ENCODE measurements at regions not wholly inside any gene's neighbourhood (a gene's known extent, or its start where the extent isn't known, plus 50 kb on each side); places are given as distances from the start of the nearest gene placed in this dataset.

DNA sequence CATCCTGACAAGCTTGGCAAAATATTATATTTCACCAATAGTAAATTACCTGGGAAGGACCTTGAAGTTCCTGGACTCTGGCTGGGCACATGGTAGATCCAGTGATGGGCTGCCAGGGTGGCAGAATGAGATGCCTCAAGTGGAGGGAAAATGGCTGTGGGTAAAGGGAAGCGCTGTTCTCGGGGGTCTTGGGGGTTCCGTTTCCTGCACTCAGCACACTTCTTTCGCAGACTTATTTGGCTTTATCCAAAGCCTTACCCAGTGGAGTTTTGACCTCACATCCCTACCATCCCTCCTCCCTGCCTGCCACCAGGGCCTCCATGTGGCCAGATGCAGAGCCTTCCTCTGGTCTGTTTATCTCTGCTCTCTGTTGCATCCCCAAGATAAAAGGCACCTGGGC, 654.9 kb upstream of the HS6ST1 start:
- TF ChIP-seq, protein P1, sequence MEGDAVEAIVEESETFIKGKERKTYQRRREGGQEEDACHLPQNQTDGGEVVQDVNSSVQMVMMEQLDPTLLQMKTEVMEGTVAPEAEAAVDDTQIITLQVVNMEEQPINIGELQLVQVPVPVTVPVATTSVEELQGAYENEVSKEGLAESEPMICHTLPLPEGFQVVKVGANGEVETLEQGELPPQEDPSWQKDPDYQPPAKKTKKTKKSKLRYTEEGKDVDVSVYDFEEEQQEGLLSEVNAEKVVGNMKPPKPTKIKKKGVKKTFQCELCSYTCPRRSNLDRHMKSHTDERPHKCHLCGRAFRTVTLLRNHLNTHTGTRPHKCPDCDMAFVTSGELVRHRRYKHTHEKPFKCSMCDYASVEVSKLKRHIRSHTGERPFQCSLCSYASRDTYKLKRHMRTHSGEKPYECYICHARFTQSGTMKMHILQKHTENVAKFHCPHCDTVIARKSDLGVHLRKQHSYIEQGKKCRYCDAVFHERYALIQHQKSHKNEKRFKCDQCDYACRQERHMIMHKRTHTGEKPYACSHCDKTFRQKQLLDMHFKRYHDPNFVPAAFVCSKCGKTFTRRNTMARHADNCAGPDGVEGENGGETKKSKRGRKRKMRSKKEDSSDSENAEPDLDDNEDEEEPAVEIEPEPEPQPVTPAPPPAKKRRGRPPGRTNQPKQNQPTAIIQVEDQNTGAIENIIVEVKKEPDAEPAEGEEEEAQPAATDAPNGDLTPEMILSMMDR (IDR thresholded peaks at IDR 0.05; ENCODE audit: low read depth, low read length) = no peak
- H3K4me3 ChIP-seq (ENCODE audit: low read depth, low read length) = no peak overlapping the region
- in situ Hi-C loops (cut with HindIII; ENCODE audit: low sequenced_read_pairs) = no loop called here
- DNase-seq (ENCODE audit: low read depth, low spot score) = no peak

DNA sequence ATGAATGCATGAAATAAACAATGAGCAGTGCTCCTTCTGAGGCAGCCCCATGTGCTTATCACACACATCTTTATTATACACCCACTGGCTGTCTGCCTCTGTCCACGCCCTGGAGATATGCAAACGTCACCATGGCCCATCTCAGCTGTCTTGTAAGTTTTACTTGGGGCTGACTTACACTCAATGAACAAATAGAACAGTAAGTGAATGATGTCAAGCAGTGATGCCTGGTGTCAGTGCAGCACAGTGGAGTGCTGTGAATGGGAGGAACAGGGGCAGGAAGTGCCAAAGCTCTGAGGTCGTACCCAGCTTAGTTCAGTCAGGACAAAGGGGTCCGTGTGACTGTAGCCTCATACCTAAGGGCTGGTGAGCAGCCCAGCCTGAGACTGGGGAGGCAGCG, 659.5 kb upstream of the HS6ST1 start:
- H3K4me3 ChIP-seq (ENCODE audit: low read depth, low read length) = no peak overlapping the region
- DNase-seq (ENCODE audit: low read depth, low spot score) = no peak
- in situ Hi-C loops (cut with HindIII; ENCODE audit: low sequenced_read_pairs) = no loop called here
- TF ChIP-seq, protein P1 (IDR thresholded peaks at IDR 0.05; ENCODE audit: low read depth, low read length) = no peak

DNA sequence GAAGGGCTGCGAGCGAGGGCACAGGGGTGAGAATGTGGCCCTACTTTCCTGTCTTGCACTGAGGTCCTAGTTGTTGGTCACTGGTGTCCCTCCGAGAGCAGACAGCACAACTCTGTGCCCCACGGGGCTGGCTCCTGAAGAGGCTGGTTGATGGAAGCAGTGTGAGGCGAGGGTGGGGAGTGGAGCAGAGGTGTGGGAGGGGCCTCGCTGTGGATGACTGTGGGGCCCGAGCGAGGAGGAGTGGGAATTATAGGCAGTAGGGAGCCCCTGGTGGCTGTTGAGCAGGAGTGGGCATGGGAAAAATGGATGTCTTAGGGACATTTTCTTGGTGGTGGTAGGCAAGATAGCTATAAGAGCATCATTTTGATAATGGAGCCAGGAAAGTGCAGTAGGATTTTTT, 660.5 kb upstream of the HS6ST1 start:
- in situ Hi-C loops (cut with HindIII; ENCODE audit: low sequenced_read_pairs) = no loop called here
- no peak overlapping the region for H3K4me3 ChIP-seq (ENCODE audit: low read depth, low read length)
- TF ChIP-seq, protein P1 (IDR thresholded peaks at IDR 0.05; ENCODE audit: low read depth, low read length) = no peak
- no peak for DNase-seq (ENCODE audit: low read depth, low spot score)

DNA sequence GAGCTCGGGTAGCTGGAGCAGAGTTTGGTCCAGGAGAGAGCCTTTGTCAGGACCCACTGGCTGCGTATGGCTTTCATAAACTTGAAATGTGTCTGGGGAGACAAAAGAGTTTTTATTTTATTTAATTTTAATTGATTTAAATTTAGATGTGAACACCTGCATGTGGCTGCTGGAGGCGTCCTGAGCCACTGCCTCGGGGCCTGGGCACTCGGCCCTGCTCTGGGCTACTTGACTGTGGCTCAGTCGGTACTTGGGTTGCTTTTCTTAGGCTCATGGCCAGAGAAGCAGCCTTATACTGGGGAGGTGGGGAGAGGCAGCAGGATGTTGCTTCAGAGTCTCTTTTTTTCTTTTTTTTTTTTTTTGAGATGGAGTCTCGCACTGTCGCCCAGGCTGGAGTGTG, 661.8 kb upstream of the HS6ST1 start:
- in situ Hi-C loops (cut with HindIII; ENCODE audit: low sequenced_read_pairs) = no loop called here
- DNase-seq (ENCODE audit: low read depth, low spot score) = no peak
- TF ChIP-seq, protein P1 (IDR thresholded peaks at IDR 0.05; ENCODE audit: low read depth, low read length) = no peak
- no peak overlapping the region for H3K4me3 ChIP-seq (ENCODE audit: low read depth, low read length)

DNA sequence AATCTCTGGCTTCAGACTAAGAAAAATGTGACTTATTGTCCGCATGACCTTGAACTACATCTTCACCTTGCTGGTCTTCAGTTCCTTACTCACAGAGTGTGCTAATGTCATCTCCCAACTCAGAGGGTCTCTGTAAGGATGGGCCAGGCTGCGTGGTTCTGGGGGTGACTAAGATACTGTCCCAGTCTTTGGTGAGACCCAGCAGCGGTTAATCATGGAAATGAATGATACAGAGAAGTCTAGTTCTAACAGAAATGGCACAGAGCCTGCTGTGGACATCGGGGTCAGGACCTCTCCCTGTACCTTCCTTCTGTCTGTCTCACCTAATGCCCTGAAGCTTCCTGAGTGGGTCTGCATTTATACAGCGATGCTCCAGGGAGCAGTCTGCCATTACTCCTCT, 662.7 kb upstream of the HS6ST1 start:
- TF ChIP-seq, protein P1 (IDR thresholded peaks at IDR 0.05; ENCODE audit: low read depth, low read length) = no peak

DNA sequence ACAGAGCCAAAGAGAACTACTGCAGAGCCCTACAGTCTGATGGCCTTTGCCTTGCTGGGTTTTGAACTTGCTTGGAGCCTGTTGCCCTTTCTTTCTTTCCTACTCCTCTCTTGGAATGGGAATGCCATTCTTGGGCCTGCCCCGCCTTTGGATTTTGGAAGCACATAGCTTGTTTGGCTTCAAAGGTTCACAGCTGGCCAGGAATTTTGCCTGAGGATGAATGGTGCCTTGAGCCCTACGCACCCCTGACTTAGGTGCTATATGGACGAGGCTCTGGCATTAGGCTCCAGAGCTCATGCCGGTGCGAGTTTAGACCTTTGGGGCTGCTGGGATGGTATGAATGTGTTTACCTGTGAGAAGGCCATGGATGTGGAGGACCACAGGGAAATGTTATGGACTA, 663.3 kb upstream of the HS6ST1 start:
- TF ChIP-seq, protein P1 (IDR thresholded peaks at IDR 0.05; ENCODE audit: low read depth, low read length) = no peak
- no peak for DNase-seq (ENCODE audit: low read depth, low spot score)
- in situ Hi-C loops (cut with HindIII; ENCODE audit: low sequenced_read_pairs) = no loop called here
- no peak overlapping the region for H3K4me3 ChIP-seq (ENCODE audit: low read depth, low read length)

More for the DNA sequence above, 662.7 kb upstream of the HS6ST1 start:
- H3K4me3 ChIP-seq (ENCODE audit: low read depth, low read length) = no peak overlapping the region
- no peak for DNase-seq (ENCODE audit: low read depth, low spot score)
- in situ Hi-C loops (cut with HindIII; ENCODE audit: low sequenced_read_pairs) = no loop called here

DNA sequence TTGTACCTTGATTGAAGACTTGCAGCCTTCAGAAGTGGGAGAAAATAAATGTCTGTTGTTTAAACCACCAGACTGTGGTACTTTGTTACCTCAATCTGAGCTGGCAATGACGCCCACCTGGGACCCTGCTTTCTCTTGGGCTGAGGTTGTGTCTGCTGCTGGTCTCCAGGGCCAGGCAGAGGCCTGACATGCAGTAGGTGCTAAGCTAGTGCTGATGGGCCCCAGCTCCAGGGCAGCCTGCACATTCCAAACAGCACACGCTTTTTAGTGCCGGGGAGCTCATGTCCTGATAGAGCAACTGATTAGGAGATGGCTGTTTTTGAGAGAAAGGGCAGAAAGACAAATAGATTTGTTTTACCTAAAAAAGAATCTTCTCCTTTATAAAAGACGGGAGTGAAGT, 664.0 kb upstream of the HS6ST1 start:
- no peak overlapping the region for H3K4me3 ChIP-seq (ENCODE audit: low read depth, low read length)
- DNase-seq (ENCODE audit: low read depth, low spot score) = no peak
- TF ChIP-seq, protein P1 (IDR thresholded peaks at IDR 0.05; ENCODE audit: low read depth, low read length) = no peak
- in situ Hi-C loops (cut with HindIII; ENCODE audit: low sequenced_read_pairs) = no loop called here
